Stimulated activated CD4-positive, alpha-beta T cell treated with anti-CD3 and anti-CD28 coated beads, Interleukin-1b, Interleukin-23, amount 100 ng/mL, for 4 hours (primary cell): ENCODE measurements at regions not wholly inside any gene's neighbourhood (a gene's known extent, or its start where the extent isn't known, plus 50 kb on each side); places are given as distances from the start of the nearest gene placed in this dataset.
"Not testable (repeated sequence)": the region's sequence is repeated elsewhere in the genome, so short reads cannot be mapped to it uniquely, and the experiment has no call there.

Experiments used
- DNase-seq, 2 donors: peaks; one replicate each; pipeline ENCODE4 v3.0.0-alpha.2; 2020; ENCODE audit warnings: low read depth in 2 of 2

- DNase-seq, result no peak
Observed at GRCh38 chr2:137886083-137886831, 78.0 kb upstream of the HNMT start.

GRCh38 chr2:137888845-137889244, 75.4 kb upstream of the HNMT start:
- no peak for DNase-seq

- DNase-seq, result no peak
Observed at GRCh38 chr2:137892739-137893138, 71.5 kb upstream of the HNMT start.

- DNase-seq, result no peak
Observed at GRCh38 chr2:137893145-137893544, 71.1 kb upstream of the HNMT start.

GRCh38 chr2:137896467-137896866, 67.8 kb upstream of the HNMT start:
- DNase-seq, result no peak

- DNase-seq, result no peak
Observed at GRCh38 chr2:137897082-137897481, 67.2 kb upstream of the HNMT start.

- DNase-seq, result no peak
Observed at GRCh38 chr2:137900421-137901141, 63.7 kb upstream of the HNMT start.

GRCh38 chr2:137910641-137911040, 53.6 kb upstream of the HNMT start:
- DNase-seq, result no peak

- no peak for DNase-seq
Observed at GRCh38 chr2:137912371-137912770, 51.9 kb upstream of the HNMT start.

- DNase-seq, result no peak
Observed at GRCh38 chr2:137913169-137913568, 51.1 kb upstream of the HNMT start.

GRCh38 chr2:137913648-137914047, 50.6 kb upstream of the HNMT start:
- not testable (repeated sequence) for DNase-seq
